ENCODE measurements at regions not wholly inside any gene's neighbourhood (a gene's known extent, or its start where the extent isn't known, plus 50 kb on each side); places are given as distances from the start of the nearest gene placed in this dataset.
A peak's percentile ranks its signal among the peaks of the same experiment; 100 is the strongest.

- DNase-seq (ENCODE audit: low read depth): peak; percentile 36
- no peak for TF ChIP-seq CTCF (conservative IDR thresholded peaks at IDR 0.05; ENCODE audit: control insufficient read depth, insufficient read depth, low read depth, low read length)
- H3K4me3 ChIP-seq (ENCODE audit: control insufficient read depth, low read depth, low read length): no peak overlapping the region
Observed at GRCh38 chr10:55369670-55370420, 568.8 kb upstream of the PCDH15 start.

DNA sequence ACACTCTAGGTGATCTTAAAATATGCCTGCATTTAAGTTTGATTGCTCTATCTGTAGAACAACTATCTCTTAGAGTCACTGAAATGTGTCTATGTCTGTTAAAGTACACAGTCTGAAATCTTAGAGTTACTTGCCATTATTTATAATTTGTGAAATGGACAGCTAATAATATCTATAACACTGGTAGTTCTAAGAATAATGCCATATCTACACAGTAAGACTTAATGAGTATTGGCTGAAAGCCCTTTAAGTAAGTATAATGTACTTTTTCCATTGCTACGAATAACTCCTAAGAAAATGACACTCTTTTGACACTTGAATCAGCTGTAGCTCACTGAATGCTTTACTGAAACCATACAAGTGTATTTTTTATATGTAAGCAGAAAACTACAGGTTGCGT, 567.4 kb upstream of the PCDH15 start:
- no peak overlapping the region for H3K4me3 ChIP-seq (ENCODE audit: control insufficient read depth, low read depth, low read length)
- TF ChIP-seq CTCF (conservative IDR thresholded peaks at IDR 0.05; ENCODE audit: control insufficient read depth, insufficient read depth, low read depth, low read length): no peak
- no peak for DNase-seq (ENCODE audit: low read depth)

DNA sequence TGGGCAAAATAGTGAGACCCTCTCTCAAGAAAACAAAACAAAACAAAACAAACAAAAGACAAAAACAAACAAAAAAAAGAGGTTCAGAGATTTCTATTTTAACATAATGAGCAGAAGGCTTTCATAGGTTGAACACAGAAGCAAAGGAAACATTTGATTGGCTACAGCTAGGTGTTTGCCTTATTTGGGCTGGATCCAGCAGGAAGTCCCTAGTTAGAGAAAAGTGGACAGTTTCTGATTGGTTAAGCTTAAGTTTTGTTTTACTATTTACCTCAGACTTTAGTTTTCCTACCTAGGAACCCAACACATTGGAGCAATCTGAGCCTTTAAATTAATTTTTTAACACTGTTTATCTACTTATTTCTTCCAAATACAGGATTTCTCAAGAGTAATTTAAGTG, 566.5 kb upstream of the PCDH15 start:
- H3K4me3 ChIP-seq (ENCODE audit: control insufficient read depth, low read depth, low read length): no peak overlapping the region
- DNase-seq (ENCODE audit: low read depth): no peak
- no peak for TF ChIP-seq CTCF (conservative IDR thresholded peaks at IDR 0.05; ENCODE audit: control insufficient read depth, insufficient read depth, low read depth, low read length)

- DNase-seq (ENCODE audit: low read depth): peak; percentile 3
- no peak overlapping the region for H3K4me3 ChIP-seq (ENCODE audit: control insufficient read depth, low read depth, low read length)
- no peak for TF ChIP-seq CTCF (conservative IDR thresholded peaks at IDR 0.05; ENCODE audit: control insufficient read depth, insufficient read depth, low read depth, low read length)
Observed at GRCh38 chr10:55358539-55358938, 557.5 kb upstream of the PCDH15 start.

DNA sequence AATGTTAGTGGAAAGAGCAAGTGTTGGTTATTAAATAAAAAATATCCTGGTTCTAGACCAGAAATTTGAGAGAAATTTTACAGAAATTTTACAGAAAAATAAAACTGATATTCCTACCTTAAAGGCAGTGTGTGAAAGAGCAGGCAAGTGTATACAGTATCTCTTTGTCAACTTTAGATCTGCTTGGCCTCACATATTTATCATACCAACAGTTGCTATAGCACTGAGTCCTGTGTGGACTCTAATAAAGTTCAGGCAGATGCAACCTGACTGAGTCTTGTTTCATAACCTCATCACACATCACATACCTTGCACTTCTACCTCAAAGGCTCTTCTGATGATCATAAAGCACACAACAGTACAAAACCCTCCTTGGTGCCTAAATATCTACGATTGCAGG, 552.4 kb upstream of the PCDH15 start:
- no peak overlapping the region for H3K4me3 ChIP-seq (ENCODE audit: control insufficient read depth, low read depth, low read length)
- no peak for DNase-seq (ENCODE audit: low read depth)
- TF ChIP-seq CTCF (conservative IDR thresholded peaks at IDR 0.05; ENCODE audit: control insufficient read depth, insufficient read depth, low read depth, low read length): no peak

DNA sequence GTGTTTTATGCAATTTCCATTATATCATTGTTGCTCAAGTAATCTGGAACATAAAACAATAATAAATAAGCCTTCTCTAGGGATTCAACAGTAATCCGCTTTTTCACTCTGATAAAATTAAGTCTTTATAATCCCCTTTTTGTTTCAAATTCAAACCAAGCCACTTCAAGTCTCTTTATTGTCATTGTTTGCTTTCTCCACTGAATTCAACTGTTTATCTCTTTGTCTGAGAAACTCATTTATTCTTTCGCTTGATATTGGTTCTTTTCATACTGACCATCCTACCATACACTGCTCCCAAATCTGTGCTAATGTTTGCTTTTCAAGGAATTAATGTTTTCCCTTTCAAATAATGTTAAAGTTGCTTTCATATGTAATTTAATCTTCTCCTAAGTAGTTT, 550.4 kb upstream of the PCDH15 start:
- H3K4me3 ChIP-seq (ENCODE audit: control insufficient read depth, low read depth, low read length): no peak overlapping the region
- no peak for DNase-seq (ENCODE audit: low read depth)
- no peak for TF ChIP-seq CTCF (conservative IDR thresholded peaks at IDR 0.05; ENCODE audit: control insufficient read depth, insufficient read depth, low read depth, low read length)

DNA sequence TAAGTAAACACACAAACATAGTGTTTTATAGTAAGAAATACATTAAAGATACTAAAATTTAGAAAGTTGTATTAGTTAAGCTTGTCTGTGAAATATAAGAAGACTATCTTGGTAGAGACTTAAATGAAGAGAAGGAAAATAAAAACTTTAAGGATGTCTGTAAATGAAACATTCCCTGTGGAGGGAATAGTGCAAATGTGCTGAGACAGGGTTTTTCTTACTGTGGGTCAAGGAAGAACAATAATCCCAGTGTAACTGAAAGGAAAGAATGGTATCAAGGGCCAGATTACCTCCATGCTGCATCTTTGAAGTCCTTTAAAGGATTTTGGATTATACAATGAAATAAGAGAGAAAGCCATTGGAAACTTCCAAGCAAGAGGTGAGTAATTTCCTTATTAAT, 547.5 kb upstream of the PCDH15 start:
- DNase-seq (ENCODE audit: low read depth): no peak
- no peak for TF ChIP-seq CTCF (conservative IDR thresholded peaks at IDR 0.05; ENCODE audit: control insufficient read depth, insufficient read depth, low read depth, low read length)

More for the DNA sequence above, 547.5 kb upstream of the PCDH15 start:
- H3K4me3 ChIP-seq (ENCODE audit: control insufficient read depth, low read depth, low read length): no peak overlapping the region

All from fibroblast of mammary gland (primary cell).